Sigmoid colon (tissue), 4 donors: ENCODE measurements at regions not wholly inside any gene's neighbourhood (a gene's known extent, or its start where the extent isn't known, plus 50 kb on each side); places are given as distances from the start of the nearest gene placed in this dataset.

ENCODE experiments used
- EP300 ChIP-seq, 4 donors: sonication (generic); formaldehyde crosslinking; IDR thresholded peaks; one replicate each; pipeline ENCODE4 v1.6.1; 2017; ENCODE audit warnings: antibody characterized with exemption in 4 of 4
- POLR2A ChIP-seq, 2 donors: fragments of 450-650 bp; IDR thresholded peaks; one replicate each; pipeline ENCODE4 v1.6.1; 2016; ENCODE audit warnings: antibody characterized with exemption in 2 of 2, mild to moderate bottlenecking in 2 of 2, moderate library complexity in 2 of 2
- POLR2AphosphoS5 ChIP-seq, 4 donors: sonication (generic); formaldehyde crosslinking; IDR thresholded peaks; one replicate each; pipeline ENCODE4 v1.6.1; 2017; ENCODE audit warnings: antibody characterized with exemption in 4 of 4
- TF ChIP-seq, protein P1 (sequence below), 4 experiments: fragments of 450-650 bp in 3 of 4; fragments of 200-600 bp in 1 of 4; IDR thresholded peaks; one replicate each; pipeline ENCODE4 v1.5.1; 2016 to 2019; ENCODE audit warnings: antibody characterized with exemption in 4 of 4, mild to moderate bottlenecking in 3 of 4, moderate library complexity in 2 of 4

DNA sequence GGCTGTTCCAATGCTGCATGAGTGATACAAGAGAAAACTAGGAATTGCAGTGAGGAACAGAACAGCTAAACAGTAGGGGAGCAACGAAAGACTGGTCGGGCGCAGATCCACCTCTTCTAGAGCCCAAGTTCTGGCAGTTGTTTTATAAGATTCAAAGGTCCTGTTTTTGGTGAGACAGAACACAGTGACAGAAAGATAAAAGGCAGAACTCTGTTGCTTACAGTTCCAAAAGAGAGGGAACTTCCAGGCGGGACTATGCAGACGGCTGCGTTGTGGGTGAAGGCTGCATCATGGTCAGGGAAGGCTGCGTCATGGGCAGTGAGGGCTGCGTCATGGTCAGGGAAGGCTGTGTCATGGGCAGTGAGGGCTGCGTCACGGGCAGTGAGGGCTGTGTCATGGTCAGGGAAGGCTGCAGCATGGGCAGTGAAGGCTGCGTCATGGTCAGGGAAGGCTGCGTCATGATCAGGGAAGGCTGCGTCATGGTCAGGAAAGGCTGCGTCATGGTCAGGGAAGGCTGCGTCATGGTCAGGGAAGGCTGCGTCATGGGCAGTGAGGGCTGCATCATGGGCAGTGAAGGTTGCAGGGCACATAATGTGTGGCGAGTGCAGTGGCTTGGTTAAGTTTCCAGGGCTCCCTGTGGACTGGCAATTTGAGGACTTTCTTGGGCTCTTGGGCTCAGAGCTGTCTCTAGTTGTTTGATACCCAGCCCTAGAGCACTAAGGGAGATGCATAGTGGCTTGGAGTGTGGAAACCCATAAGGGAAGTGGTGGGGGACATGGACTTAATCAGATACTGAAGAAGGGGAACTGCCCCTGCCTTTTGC, 619.9 kb downstream of the AACS start:
- TF ChIP-seq, protein P1, sequence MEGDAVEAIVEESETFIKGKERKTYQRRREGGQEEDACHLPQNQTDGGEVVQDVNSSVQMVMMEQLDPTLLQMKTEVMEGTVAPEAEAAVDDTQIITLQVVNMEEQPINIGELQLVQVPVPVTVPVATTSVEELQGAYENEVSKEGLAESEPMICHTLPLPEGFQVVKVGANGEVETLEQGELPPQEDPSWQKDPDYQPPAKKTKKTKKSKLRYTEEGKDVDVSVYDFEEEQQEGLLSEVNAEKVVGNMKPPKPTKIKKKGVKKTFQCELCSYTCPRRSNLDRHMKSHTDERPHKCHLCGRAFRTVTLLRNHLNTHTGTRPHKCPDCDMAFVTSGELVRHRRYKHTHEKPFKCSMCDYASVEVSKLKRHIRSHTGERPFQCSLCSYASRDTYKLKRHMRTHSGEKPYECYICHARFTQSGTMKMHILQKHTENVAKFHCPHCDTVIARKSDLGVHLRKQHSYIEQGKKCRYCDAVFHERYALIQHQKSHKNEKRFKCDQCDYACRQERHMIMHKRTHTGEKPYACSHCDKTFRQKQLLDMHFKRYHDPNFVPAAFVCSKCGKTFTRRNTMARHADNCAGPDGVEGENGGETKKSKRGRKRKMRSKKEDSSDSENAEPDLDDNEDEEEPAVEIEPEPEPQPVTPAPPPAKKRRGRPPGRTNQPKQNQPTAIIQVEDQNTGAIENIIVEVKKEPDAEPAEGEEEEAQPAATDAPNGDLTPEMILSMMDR (IDR thresholded peaks at IDR 0.05) = no peak
- TF ChIP-seq EP300 (IDR thresholded peaks at IDR 0.05) (peak in 2 of 4 donors; percentile 82 to 92), POLR2AphosphoS5 (IDR thresholded peaks at IDR 0.05) (peak; percentile 48 to 93 (median 74)), POLR2A (IDR thresholded peaks at IDR 0.05) (no peak)
